NT2/D1 (cell line): ENCODE measurements at regions not wholly inside any gene's neighbourhood (a gene's known extent, or its start where the extent isn't known, plus 50 kb on each side); places are given as distances from the start of the nearest gene placed in this dataset.

Source experiments
- SUZ12 ChIP-seq: IDR thresholded peaks from 2 replicates; pipeline ENCODE4 v1.6.1; 2011; ENCODE audit not compliant: insufficient read length, insufficient read depth; ENCODE audit errors: extremely low read depth
- YY1 ChIP-seq: IDR thresholded peaks from 2 replicates; pipeline ENCODE4 v1.6.1; 2011; ENCODE audit not compliant: insufficient read length, insufficient read depth
- ZNF274 ChIP-seq: IDR thresholded peaks from 2 replicates; pipeline ENCODE4 v1.6.1; 2011; ENCODE audit warnings: mild to moderate bottlenecking, low read depth, low read length

DNA sequence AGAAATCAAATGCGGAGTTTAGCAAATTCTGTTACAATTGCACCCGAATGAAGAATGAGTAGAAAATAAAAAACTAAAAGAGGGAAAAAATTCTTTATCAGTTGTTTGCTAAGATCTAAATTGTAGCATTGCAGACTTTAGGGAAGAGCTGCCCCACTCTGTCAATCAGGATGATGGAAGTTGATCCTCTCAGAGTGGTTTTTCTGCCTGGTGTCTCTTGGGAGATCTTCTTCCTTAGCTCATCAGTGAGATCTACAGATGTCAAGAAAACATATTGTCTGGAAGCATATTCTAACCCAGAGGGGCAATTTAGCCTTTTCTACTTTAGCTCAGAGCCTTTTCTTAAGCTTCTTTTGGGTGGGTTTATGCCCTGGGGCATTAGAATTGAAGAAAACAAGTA is 223.2 kb upstream of the PCDH17 start:
- no peak for TF ChIP-seq ZNF274
- no peak for TF ChIP-seq SUZ12
- TF ChIP-seq YY1, result no peak
